GM19463 (cell line): ENCODE measurements at regions not wholly inside any gene's neighbourhood (a gene's known extent, or its start where the extent isn't known, plus 50 kb on each side); places are given as distances from the start of the nearest gene placed in this dataset.

Experiments used
- ATAC-seq: cut with Tn5 transposase; IDR thresholded peaks from one replicate; pipeline ENCODE4 v1.9.1; 2021; ENCODE audit warnings: mild to moderate bottlenecking, moderate library complexity; ENCODE audit not compliant: unreplicated experiment

- peak; percentile 74 for ATAC-seq
These were observed 819.2 kb downstream of the PCDH18 start for GRCh38 chr4:136713140-136713539.

- no peak for ATAC-seq
These were observed 822.4 kb downstream of the PCDH18 start for GRCh38 chr4:136709897-136710296.

- peak; percentile 79 for ATAC-seq
These were observed 825.4 kb downstream of the PCDH18 start for GRCh38 chr4:136706942-136707341.

GRCh38 chr4:136699905-136700304 is 832.4 kb downstream of the PCDH18 start:
- no peak for ATAC-seq

GRCh38 chr4:136691607-136692006 is 840.7 kb downstream of the PCDH18 start:
- no peak for ATAC-seq

- no peak for ATAC-seq
These were observed 841.9 kb downstream of the PCDH18 start for GRCh38 chr4:136690360-136690759.

GRCh38 chr4:136687596-136687995 is 844.7 kb downstream of the PCDH18 start:
- ATAC-seq = no peak

GRCh38 chr4:136687118-136687517 is 845.2 kb downstream of the PCDH18 start:
- no peak for ATAC-seq

GRCh38 chr4:136680761-136681160 is 851.5 kb downstream of the PCDH18 start:
- ATAC-seq = no peak

- no peak for ATAC-seq
These were observed 852.0 kb downstream of the PCDH18 start for GRCh38 chr4:136680271-136680670.

GRCh38 chr4:136670265-136670664 is 862.0 kb downstream of the PCDH18 start:
- ATAC-seq = no peak

GRCh38 chr4:136664988-136665387 is 867.3 kb downstream of the PCDH18 start:
- ATAC-seq = no peak

GRCh38 chr4:136662539-136662938 is 869.8 kb downstream of the PCDH18 start:
- ATAC-seq = no peak

- ATAC-seq = no peak
These were observed 878.5 kb downstream of the PCDH18 start for GRCh38 chr4:136653640-136654406.

- no peak for ATAC-seq
These were observed 880.4 kb downstream of the PCDH18 start for GRCh38 chr4:136651932-136652331.

GRCh38 chr4:136651278-136651667 is 881.0 kb downstream of the PCDH18 start:
- peak; percentile 51 for ATAC-seq

- ATAC-seq = peak; percentile 88
These were observed 881.6 kb downstream of the PCDH18 start for GRCh38 chr4:136650541-136651277.

- no peak for ATAC-seq
These were observed 888.0 kb downstream of the PCDH18 start for GRCh38 chr4:136644279-136644678.

GRCh38 chr4:136643416-136643815 is 888.9 kb downstream of the PCDH18 start:
- no peak for ATAC-seq

- no peak for ATAC-seq
These were observed 895.1 kb downstream of the PCDH18 start for GRCh38 chr4:136637071-136637777.

GRCh38 chr4:136636155-136636554 is 896.1 kb downstream of the PCDH18 start:
- no peak for ATAC-seq

- no peak for ATAC-seq
These were observed 898.2 kb downstream of the PCDH18 start for GRCh38 chr4:136634121-136634520.
